ENCODE measurements at regions not wholly inside any gene's neighbourhood (a gene's known extent, or its start where the extent isn't known, plus 50 kb on each side); places are given as distances from the start of the nearest gene placed in this dataset.

DNA sequence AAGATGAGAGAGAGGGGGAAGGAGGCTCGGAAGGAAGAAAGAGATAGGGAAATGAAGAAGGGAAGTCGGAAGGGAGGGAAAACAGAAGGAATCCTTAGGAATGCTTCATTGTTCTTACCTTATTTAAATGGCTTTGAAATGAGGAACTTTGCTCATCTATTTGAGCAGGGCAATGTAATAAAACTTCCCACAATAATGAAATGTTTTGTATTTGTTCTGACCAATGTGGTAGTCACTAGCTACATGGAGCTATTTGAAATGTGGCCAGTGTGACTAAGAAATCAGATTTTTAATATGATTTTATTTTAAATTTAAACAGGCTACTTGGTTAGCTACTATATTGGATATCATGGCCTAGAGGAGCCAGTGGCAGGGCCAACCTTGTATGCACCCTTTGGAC, 510.6 kb downstream of the HTR7 start:
- no peak for DNase-seq

- no peak for DNase-seq
Measured at GRCh38 chr10:90350122-90350521, 507.7 kb downstream of the HTR7 start.

DNA sequence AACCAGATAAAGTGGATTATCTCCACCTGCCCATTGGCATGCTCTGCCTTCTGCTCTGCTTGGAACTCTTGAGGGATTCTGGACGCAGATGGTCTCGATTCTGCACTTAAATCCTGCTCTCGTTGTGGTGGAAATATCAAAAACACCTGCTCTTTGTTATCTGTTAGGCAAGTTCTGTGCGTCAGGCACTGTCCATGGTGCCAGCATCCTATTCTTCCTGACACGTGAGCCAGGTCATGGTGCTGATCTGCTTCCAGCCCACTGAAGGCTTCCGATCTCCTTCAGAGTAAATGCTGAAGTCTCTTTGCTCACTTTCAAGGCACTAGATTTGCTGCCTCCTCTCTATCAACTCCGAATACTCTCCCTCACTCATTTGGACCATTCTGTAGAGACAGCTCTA, 505.6 kb downstream of the HTR7 start:
- no peak for DNase-seq

- DNase-seq = no peak
Measured at GRCh38 chr10:90354914-90355313, 502.9 kb downstream of the HTR7 start.

DNA sequence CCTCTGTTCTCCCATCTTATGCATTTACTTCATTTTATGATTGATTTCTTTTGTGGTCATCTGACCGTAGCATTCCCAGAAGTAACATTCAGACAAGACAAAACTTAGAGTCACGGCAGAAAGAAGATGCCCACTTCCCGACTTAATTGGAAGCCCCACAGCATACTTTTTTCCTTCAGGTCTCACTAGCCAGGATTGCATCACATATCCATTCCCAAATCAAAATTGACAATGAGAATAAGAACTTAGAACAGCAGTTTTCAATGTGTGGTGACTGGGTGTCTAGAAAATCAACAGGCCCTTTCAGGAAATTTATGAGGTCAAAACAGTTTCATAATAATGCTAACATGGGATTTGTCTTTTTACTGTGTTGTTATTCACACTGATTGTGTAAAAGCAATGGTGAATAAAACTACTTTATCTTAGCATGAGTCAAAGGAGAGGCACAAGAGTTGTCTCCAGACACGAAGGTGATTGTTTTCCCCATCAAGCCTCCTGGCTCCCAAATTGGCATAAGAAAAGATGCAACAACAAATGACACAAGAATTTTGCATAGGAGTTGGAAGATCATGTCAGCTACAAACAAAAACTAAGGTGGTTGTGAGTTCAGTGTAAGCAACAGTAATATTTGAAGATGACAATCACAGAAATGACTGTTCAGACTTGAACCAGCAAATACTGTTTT, 493.9 kb downstream of the HTR7 start:
- DNase-seq = no peak

- DNase-seq = no peak
Measured at GRCh38 chr10:90372451-90372850, 485.4 kb downstream of the HTR7 start.

DNA sequence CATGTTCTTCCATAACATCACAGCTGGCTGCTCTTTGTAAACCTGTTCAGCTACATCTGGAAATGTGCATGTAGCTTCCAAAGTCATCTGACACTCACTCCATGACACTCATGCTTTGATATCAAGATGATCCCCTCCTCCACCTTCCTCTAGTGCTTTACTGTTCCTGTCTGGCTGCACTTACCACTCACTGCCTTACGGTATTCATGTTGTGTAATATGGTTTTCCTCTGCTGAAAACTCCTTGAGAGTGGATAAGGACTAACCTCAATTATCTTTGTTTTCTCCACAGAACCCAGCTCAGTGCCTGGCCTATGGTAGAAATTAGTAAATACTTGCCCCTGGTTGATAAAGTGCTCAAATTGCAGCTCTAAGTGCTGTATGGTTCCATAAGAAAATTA, 483.9 kb downstream of the HTR7 start:
- no peak for DNase-seq

GRCh38 chr10:90378524-90379076, 479.2 kb downstream of the HTR7 start:
- DNase-seq = no peak

GRCh38 chr10:90381468-90381867, 476.4 kb downstream of the HTR7 start:
- DNase-seq = no peak

- DNase-seq = no peak
Measured at GRCh38 chr10:90389876-90390275, 468.0 kb downstream of the HTR7 start.

- DNase-seq = no peak
Measured at GRCh38 chr10:90394311-90394710, 463.5 kb downstream of the HTR7 start.

DNA sequence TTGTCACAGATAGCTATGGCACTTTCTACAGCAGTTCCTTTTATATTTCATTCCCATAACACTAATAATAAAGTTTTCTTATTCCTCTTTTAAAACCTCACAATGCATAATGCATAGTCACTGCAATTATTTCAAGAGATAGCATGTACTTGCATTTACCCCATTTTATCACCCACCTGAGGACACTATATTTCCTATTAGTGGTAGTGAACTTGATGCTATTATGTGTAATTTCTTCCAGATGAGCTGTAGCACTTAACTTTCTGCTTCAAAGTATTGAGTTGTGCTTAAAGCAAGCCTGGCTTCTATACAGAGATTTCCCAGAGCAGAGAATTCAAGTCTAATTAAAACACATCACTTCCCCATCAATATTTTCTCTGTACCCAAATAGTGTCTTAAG, 461.1 kb downstream of the HTR7 start:
- DNase-seq = no peak

- DNase-seq = no peak
Measured at GRCh38 chr10:90398566-90398965, 459.3 kb downstream of the HTR7 start.

- DNase-seq = no peak
Measured at GRCh38 chr10:90399782-90400181, 458.1 kb downstream of the HTR7 start.

GRCh38 chr10:90403211-90404000, 454.4 kb downstream of the HTR7 start:
- no peak for DNase-seq

GRCh38 chr10:90407131-90407530, 450.7 kb downstream of the HTR7 start:
- DNase-seq = no peak

DNA sequence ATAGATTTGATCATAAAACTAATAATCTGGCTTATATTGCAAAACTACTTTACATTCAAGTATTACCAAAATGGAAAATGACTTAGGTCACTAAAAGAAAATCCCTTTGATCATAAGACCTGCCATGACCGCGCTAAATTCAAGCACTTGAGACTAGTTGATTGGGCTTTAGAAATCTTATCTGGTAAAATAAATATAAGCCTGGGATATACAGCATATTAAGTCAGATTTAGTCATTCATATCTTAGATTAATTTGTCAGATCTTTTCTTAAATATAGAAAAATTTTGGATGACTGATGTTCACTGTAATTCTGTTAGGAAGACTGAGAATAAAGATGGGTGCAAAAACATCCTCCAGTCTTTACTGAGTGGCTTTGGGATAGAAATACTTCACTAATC, 450.0 kb downstream of the HTR7 start:
- DNase-seq = no peak

- DNase-seq = no peak
Measured at GRCh38 chr10:90412582-90412981, 445.3 kb downstream of the HTR7 start.

- DNase-seq = no peak
Measured at GRCh38 chr10:90413196-90413595, 444.6 kb downstream of the HTR7 start.

GRCh38 chr10:90414926-90415325, 442.9 kb downstream of the HTR7 start:
- no peak for DNase-seq

DNA sequence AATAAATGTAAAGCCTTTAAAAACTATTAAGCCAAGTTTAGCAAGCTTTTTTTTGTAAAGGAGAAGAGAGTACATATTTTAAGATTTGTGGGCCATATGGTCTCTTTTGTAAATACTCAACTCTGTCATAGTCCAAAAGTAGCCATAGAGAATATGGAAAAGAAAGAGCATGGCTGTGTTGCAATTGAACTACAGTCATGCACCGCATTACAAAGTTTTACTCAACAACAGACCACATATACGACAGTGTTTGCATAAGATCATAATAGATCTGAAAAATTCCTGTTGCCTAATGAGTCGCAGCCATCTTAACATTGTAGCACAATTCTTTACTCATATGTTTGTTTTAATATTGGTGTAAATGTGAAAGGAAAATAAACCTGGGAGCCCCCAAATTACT, 440.8 kb downstream of the HTR7 start:
- DNase-seq = no peak

- no peak for DNase-seq
Measured at GRCh38 chr10:90417476-90418210, 440.2 kb downstream of the HTR7 start.

GRCh38 chr10:90418869-90419652, 438.8 kb downstream of the HTR7 start:
- no peak for DNase-seq
